BE2C (cell line): ENCODE measurements at regions not wholly inside any gene's neighbourhood (a gene's known extent, or its start where the extent isn't known, plus 50 kb on each side); places are given as distances from the start of the nearest gene placed in this dataset.

Experiments used
- DNase-seq: peaks from one replicate; pipeline ENCODE4 v3.0.0-alpha.2; 2020
- H3K27me3 ChIP-seq: fragments of 250-450 bp; sonication (Bioruptor Pico); 2 replicates; pipeline ENCODE4 v1.5.1; 2020; ENCODE audit warnings: mild to moderate bottlenecking
- H3K36me3 ChIP-seq: fragments of 250-450 bp; sonication (Bioruptor Pico); 2 replicates; pipeline ENCODE4 v1.5.1; 2020; ENCODE audit warnings: mild to moderate bottlenecking
- H3K4me1 ChIP-seq: fragments of 250-450 bp; sonication (Bioruptor Pico); 2 replicates; pipeline ENCODE4 v1.5.1; 2020
- H3K4me3 ChIP-seq: 2 replicates; pipeline ENCODE4 v1.5.1; 2011; ENCODE audit warnings: low read depth, low read length
- H3K9me3 ChIP-seq: fragments of 250-450 bp; sonication (Bioruptor Pico); 2 replicates; pipeline ENCODE4 v1.5.1; 2020
- CTCF ChIP-seq: IDR thresholded peaks from 2 replicates; pipeline ENCODE4 v1.5.1; 2012; ENCODE audit warnings: mild to moderate bottlenecking, low read depth, low read length

GRCh38 chr20:52763321-52763853 lies 208.8 kb upstream of the TSHZ2 start:
- no peaks in the 10 kb centered on the region for H3K9me3 ChIP-seq
- DNase-seq, result no peak
- no peak overlapping the region for H3K4me3 ChIP-seq
- no peaks in the 10 kb centered on the region; the same call in 1 of the 2 replicates for H3K4me1 ChIP-seq
- TF ChIP-seq CTCF, result no peak
- H3K36me3 ChIP-seq, result no peaks in the 10 kb centered on the region
- H3K27me3 ChIP-seq, result no peaks in the 10 kb centered on the region

GRCh38 chr20:52761867-52762266 lies 210.3 kb upstream of the TSHZ2 start:
- Histone ChIP-seq H3K36me3 (no peaks in the 10 kb centered on the region), H3K4me1 (no peaks in the 10 kb centered on the region; the same call in 1 of the 2 replicates), H3K9me3 (no peaks in the 10 kb centered on the region), H3K4me3 (no peak overlapping the region), H3K27me3 (no peaks in the 10 kb centered on the region)
- TF ChIP-seq CTCF, result no peak
- no peak for DNase-seq

GRCh38 chr20:52760791-52761190 lies 211.4 kb upstream of the TSHZ2 start:
- no peaks in the 10 kb centered on the region for H3K9me3 ChIP-seq
- H3K4me3 ChIP-seq, result no peak overlapping the region
- no peaks in the 10 kb centered on the region for H3K27me3 ChIP-seq
- DNase-seq, result no peak
- H3K4me1 ChIP-seq, result no peaks in the 10 kb centered on the region; the same call in 1 of the 2 replicates
- H3K36me3 ChIP-seq, result no peaks in the 10 kb centered on the region
- no peak for TF ChIP-seq CTCF

- H3K4me3 ChIP-seq, result no peak overlapping the region
- H3K4me1 ChIP-seq, result no peaks in the 10 kb centered on the region
- no peaks in the 10 kb centered on the region for H3K9me3 ChIP-seq
- DNase-seq, result no peak
- no peaks in the 10 kb centered on the region for H3K27me3 ChIP-seq
- H3K36me3 ChIP-seq, result no peaks in the 10 kb centered on the region
- no peak for TF ChIP-seq CTCF
Measured at GRCh38 chr20:52757411-52757810, 214.7 kb upstream of the TSHZ2 start.

- Histone ChIP-seq H3K27me3 (no peaks in the 10 kb centered on the region), H3K9me3 (no peaks in the 10 kb centered on the region), H3K4me3 (no peak overlapping the region), H3K4me1 (no peaks in the 10 kb centered on the region), H3K36me3 (no peaks in the 10 kb centered on the region)
- DNase-seq, result no peak
- no peak for TF ChIP-seq CTCF
Measured at GRCh38 chr20:52755744-52756143, 216.4 kb upstream of the TSHZ2 start.

GRCh38 chr20:52754366-52754765 lies 217.8 kb upstream of the TSHZ2 start:
- H3K27me3 ChIP-seq, result no peaks in the 10 kb centered on the region
- no peak for DNase-seq

More at GRCh38 chr20:52754366-52754765, 217.8 kb upstream of the TSHZ2 start:
- Histone ChIP-seq H3K36me3 (no peaks in the 10 kb centered on the region), H3K9me3 (no peaks in the 10 kb centered on the region), H3K4me3 (no peak overlapping the region), H3K4me1 (no peaks in the 10 kb centered on the region)
- TF ChIP-seq CTCF, result no peak
